Stimulated activated CD4-positive, alpha-beta T cell treated with anti-CD3 and anti-CD28 coated beads, Interleukin-4, amount 100 ng/mL, for 1 hour (primary cell): ENCODE measurements at regions not wholly inside any gene's neighbourhood (a gene's known extent, or its start where the extent isn't known, plus 50 kb on each side); places are given as distances from the start of the nearest gene placed in this dataset.

Experiments used
- DNase-seq: peaks from one replicate; pipeline ENCODE4 v3.0.0-alpha.2; 2020

DNA sequence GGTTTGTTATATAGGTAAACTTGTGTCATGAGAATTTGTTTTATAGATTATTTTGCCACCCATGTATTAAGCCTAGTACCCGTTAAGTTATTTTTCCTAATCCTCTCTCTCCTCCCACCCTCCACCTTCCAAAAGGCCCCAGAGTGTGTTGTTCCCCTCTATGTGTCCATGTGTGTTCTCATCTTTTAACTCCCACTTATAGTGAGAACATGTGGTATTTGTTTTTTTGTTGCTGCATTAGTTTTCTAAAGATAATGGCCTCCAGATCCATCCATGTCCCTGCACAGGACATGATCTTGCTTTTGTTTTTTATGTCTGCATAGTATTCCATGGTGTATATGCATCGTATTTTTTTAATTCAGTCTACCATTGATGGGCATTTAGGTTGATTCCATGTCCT is 1075.6 kb upstream of the CNTNAP5 start:
- no peak for DNase-seq

DNA sequence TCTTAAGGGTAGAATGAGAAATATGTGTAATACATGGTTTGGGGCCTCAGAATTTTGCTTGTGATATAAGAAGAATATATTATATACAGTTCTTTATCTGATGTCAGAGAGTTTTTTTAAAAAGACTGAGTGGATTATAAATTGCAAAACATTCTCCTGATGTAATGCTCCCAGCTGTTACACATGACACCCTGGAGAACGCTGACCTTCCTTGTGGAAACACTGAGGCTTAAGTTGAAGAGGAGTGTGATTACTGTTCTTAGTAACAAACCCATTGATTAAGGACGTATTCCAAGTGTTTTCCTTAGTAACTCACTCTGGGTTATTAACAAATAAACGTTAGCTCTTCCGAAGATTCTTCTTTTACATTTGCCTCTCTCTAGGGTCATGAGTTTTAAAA is 1069.3 kb upstream of the CNTNAP5 start:
- DNase-seq, result no peak

DNA sequence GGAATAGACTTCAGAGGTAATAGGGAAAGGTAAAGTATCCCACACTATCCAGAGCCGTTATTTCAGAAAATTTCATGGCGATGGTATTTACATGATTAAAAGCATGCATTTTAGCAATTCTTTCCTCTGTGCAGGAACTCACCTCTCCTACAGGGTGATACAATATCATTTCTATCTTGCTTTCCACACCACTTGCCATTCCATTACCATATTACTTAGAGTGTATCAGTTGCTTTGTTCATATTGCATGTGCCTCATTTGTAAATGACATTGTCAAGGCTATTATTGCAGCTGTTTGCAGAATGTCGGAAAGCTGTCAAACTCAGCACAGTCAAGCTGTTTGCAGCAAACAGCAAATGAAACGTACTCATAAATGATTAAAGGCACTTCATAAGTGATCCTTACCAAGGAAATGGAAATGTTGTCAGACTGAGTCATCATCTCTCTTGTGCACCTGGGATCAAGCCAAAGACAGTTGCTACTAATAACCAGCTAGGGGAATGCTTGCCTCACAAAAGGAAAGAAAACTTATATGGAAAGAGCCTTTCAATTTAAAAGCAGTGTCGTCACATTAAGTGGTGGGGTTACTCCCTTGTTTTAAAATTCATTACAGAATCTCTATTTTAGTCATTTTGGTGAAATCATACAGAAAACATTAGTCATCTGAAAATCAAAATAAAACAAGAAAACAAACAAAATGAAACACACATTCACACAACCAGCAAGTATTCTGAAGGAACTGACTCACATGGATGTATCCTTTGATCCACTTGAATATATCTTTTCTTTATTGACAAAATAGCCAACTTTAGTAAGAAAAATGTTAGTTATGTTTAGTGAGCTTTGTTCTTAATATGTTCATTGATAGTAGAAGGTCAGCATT is 1064.1 kb upstream of the CNTNAP5 start:
- no peak for DNase-seq

DNA sequence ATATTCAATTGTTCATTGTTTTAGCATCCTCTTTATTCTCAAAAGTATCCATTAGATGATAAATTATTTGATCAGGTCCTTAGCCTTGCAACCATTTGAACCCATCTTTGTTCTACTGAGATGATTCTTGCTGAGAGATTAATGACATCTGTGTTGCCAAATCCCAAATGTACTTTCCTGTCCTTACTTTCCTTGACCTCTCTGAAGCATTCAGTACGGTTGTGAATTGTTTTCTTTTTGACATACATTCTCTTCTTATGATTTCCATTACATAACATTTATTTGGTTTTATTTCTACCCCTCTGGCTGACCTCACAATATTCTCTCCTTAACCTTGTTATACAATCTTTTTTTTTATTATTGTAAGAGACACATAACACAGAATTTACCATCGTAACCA is 1058.6 kb upstream of the CNTNAP5 start:
- no peak for DNase-seq

DNA sequence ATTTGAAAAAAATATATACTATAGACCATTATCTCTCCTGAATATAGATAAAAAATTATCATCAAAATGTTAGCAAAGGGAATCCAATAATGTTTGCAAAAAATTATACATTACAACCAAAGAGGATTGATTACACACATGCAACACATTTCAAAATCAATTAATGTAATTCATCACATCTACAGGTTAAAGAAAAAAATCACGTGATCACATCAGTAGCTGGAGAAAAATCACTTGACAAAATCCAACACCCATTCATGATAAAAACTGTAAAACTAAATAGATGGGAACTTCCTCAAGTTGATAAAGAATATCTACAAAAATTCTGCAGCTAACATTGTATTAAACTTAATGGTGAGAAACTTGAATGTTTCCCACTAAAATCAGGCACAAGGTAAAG is 1047.5 kb upstream of the CNTNAP5 start:
- no peak for DNase-seq

DNA sequence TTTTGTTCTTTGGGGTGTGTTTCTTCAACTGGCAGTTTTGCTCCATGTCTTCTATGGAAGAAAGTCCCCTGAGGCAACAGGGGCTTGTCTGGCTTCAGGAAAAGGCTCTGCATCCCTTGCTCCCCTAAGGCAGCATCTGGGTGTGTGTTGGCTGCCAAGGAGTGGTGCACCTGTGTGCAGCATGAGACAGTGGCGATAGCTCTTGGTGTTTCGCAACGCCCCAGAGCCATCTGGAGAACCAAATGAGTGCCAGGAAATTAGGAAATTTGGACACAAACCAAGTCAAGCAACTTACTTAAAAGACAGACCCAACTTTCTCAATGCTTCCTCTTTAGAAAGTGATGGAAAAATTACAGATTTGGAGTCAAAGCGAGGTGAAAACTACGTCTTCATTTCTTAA is 1044.4 kb upstream of the CNTNAP5 start:
- DNase-seq, result no peak

DNA sequence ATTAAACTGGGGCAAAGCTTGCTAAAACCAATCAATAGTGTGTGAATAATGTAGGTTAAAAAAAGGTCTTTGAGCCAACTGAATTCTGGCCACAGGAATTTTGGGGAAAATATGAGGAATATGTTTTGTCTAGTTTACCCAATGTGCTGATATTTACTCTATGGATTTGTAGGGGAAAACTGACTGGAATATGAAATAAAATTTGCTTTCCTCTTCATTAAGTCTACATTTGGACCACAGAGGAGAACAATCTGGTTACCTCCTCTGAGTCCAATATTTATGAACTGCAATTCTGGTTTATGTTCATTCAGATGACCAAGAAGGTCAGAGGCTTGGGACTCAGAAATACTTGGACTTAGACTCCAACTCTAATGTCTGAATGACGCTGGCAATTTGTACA is 1042.2 kb upstream of the CNTNAP5 start:
- DNase-seq, result no peak

DNA sequence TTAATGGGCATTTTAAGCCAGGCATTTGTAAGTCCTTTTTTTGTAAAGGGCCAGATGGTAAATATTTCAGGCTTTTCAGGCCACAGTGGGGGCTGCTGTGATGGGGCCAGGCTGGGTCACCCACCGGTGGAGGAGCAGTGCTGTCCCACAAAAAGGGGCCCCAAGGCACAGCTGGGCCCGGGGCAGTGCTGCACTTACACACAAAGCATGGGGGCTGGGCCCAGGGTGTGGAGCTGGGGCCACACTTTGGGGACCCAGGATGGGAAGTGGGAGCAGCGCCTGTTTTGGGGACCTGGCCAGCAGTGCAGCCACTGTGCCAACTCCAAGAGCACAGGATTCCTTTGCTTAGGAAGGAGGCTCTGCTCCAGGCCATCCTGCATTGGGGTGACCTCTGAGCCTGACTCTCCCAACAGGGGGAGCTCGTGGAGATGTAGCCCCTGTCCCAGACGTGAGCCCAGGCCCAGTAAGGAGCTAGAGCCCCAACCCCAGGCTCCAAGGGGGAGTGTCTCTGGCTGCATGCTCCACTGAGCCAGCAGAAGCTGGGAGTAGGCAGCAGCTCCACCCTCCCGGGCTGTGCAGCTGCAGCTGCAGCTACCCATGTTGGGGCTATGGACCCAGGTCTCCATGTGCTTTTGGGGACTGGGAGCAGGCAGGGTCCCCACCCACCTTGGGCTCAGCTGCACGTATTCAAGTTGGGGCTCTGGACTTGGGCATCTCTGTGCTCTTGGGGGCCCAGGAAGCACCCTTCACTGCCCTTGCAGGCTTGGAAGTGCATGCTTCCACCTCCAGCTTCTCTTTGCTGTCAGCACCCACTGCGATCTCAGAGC is 1036.5 kb upstream of the CNTNAP5 start:
- no peak for DNase-seq

DNA sequence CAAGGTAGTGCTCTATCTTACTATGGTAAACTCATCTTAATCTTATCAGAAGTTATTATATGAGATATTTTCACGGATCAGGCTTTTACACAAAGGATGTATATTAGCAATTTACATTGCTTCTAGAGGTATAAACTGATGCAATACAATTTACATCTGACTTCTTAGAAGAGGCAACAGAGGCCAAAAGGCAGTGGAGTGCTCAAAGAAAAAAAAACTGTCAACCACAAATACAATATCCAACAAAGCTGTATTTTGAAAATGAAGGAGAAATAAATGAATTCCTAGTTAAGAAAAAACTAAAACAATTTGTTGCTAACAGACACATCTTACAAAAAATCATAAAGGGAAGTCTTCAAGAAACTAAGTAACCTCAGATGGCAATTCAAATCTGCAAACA is 1031.5 kb upstream of the CNTNAP5 start:
- no peak for DNase-seq

DNA sequence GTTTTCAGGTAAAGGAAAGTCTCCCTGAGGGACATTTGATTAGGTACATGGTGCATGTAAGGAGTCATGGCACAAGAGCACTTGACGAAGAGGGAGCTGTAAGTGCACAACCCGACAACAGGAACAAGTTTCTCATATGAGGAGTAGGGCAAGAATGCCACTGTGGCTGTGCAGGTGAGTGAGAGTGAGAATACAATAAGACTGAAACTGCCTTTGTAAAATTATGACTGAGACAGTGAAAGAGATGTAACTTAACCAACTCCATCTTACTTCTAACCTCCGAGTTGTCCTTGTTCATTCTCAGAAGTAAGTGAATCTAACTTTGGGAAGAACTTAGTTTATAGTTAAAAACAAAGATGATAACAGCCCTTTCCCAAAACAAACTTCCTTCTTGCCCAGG is 1025.8 kb upstream of the CNTNAP5 start:
- DNase-seq, result no peak

DNA sequence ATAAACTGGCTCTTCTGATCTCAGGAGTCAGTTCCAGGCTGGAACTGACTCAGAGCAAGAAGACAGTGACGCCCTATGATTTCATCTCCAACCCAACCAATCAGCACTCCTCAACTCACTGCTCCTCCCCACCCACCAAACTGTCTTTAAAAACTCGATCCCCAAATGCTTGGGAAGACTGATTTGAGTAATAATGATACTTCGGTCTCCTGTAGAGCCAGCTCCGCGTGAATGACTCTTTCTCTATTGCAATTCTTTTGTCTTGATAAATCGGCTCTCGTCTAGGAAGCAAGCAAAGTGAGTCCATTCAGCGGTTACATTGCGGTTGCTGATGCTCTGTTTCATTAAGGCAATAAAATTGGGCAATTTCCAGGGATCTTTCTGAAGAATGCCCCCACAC is 1025.3 kb upstream of the CNTNAP5 start:
- DNase-seq, result no peak

DNA sequence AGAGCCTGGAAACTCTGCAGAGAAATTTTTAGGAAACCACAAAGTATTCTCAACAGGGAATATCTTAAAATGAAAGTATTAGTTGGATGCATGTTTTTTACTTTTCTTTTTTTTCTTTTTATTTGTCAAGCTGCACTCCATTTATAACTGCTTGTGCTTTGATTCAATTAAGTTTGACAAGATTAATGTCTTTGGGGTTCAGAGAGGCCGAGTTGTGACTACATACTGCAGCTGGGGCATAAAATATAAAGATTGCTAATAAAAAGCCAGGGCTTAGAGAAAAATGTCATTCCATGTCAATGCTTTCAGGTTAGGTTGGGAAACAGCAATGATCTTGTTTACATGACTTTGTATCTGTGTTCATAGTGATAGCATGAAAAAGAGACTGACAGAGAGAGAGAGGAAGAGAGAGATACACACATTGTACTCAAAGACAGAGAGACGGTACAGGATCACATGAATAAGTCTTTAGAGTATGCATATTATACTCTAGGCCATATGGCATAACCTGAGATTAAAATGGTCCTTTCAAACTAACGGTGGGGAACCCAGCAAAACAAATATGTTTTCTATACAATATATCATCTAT is 1022.3 kb upstream of the CNTNAP5 start:
- DNase-seq, result no peak

DNA sequence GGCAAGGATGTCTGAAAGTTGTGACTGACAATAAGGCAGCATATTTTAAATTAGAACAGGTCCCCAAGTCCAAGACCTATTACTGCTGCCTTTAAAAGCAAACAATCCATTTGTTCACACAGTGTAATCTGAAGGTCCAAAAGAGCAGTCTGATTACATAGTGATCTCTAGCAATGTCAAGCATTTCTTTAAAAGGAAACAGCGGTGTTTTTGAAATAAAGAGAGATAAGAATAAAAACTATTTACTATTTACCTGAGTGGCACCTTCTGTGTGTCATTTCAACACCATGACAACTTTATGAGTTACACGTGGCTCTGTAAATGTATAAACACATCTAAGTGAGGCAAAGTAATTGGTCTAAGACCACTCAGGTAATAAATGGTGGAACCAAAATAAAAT is 1009.9 kb upstream of the CNTNAP5 start:
- DNase-seq, result no peak

DNA sequence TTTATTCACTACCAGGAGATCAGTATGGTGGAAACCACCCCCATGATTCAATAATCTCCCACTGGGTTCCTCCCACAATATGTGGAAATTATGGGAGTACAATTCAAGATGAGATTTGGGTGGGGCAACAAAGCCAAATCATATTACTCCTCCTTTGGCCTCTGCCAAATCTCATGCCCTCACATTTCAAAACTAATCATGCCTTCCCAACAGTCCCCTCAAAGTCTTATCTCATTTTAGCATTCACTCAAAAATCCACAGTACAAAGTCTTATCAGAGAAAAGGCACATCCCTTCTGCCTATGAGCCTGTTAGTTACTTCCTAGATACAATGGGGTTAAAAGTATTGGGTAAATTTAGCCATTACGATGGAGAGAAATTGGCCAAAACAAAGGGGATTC is 989.5 kb upstream of the CNTNAP5 start:
- DNase-seq, result no peak

DNA sequence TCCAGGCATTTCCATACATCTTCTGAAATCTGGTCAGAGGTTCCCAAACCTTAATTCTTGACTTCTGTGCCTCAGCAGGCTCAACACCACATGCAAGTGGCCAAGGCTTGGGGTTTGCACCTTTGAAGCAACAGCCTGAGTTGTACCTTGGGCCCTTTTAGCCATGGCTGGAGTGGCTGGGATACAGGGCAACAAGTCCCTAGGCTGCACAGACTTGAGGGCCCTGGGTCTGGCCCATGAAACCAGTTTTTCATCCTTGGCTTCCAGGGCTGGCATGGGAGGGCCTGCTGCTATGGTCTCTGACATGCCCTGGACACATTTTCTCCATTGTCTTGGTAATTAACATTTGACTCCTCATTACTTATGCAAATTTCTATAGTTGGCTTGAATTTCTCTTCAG is 988.8 kb upstream of the CNTNAP5 start:
- DNase-seq, result no peak

DNA sequence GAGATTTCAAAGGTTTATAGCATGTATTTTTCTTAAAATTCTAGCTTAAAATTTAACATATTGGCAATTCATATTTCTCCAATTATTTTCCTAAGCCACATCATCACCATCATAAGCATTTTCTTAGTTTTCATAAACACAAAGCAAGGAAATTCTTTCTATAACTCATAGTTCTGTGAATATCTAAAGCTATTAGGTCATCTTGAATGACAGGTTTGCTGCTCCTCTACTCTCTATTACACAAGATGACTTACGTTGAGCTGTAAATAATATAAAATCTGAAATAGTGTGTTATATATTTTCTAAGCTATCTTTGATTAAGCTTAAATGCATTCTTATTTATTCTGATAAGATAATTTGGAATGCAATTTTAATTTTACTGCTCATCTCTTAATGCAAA is 984.6 kb upstream of the CNTNAP5 start:
- DNase-seq, result no peak

DNA sequence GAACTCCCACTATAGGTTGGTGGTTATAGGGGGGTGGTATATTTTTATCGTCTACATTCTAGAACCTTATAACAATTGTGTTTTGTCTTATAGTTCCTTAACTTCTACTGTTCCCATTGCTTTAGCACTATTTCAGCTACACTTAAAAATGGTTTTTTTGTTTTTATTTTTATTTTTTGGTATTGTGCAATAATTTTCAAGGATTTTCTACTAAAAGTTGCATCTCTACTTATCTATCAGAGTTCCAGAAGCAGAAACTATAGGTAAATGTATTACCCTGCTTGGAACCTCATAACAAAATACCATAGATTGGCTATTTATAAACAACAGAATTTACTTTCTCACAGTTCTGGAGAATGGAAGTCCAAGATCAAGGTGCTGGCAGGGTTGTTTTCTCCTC is 981.6 kb upstream of the CNTNAP5 start:
- DNase-seq, result no peak

DNA sequence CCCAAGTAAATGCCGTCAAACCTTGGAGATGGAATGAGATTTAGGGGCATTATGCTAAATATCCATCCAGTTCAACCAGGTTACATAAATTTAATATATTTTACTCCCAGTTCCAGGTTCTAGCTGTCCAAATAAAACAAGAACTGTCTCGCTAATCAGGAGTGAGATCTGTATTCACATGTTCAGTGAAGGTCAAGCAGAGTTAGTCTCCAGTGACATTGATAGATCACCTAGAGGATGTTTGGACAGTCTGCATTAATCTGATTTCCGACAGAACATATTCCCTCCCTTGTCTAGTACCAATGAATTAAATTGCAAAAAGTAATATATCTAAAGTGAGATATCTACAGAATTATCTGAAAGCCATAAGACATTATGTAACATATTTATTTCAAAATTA is 979.4 kb upstream of the CNTNAP5 start:
- DNase-seq, result no peak

DNA sequence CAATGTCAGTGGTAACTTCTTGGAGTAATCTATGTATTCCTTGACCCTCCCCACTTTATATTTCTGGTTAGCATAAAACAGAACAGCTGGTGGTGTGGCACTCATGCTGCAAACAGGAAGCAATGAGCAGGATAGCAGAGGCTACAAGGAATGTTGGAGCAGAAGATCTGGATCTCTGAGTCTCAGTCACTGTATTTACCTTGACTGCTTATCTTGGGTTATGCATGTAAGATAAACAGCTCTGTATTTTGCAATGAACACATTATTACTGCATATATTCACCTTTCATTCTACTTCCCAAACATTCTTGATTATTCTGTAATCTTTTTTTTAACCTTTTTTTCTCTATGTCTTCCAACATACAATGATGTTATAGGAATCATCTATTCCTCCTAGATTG is 977.9 kb upstream of the CNTNAP5 start:
- DNase-seq, result no peak

DNA sequence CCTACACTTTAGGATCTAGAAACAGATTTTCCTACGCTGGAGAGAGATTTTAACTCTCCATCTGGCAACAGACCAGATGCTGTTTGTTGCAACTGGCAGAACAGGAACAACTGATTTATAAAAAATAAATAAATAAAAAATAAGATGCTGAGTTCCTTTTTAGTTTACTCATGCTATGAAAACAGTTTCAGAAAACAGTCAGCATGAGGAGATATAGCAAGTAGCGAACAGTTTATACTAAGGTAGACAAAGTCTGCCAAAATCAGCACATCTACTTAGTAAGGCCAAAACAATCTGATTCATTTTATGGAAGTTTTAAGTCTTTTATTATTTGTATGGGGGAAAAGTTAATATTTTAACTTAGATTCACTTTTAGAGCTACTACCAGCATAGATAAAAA is 974.0 kb upstream of the CNTNAP5 start:
- no peak for DNase-seq

DNA sequence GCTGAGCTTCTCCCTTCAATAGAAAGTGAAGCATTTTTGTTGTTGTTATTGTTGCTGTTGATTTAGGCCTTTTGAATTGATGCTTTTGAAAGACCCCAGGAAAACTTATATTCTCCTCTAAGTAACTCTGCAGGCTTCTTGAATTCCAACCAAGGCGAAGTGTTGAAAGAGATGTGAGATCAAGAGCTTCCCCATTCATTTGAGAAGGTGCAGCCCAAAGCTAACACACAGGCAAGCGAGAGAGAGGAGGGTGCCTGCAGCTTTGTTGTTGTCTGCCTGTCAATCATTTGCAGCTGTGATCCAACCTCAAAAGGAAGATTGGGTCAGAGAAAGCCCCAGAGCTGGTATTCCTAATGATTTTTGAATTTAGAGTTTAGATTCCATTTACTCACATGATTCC is 963.6 kb upstream of the CNTNAP5 start:
- DNase-seq, result no peak

DNA sequence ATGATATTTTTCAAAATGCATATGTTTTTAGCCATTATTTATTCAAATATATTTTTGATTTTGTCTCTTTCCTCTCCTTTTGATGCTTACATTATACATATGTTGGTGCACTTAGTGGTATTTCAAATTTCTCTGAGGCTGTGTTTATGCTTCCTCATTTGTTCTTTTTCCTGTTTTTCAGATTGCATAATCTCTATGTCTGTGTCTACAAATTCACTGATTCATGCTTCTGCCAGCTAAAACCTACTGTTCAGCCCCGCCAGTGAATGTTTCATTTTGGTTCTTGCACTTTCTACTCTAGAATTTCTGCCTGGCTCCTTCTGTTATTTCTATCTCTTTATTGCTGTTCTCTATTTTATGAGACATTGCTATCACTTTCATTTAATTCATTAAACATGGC is 951.7 kb upstream of the CNTNAP5 start:
- no peak for DNase-seq

DNA sequence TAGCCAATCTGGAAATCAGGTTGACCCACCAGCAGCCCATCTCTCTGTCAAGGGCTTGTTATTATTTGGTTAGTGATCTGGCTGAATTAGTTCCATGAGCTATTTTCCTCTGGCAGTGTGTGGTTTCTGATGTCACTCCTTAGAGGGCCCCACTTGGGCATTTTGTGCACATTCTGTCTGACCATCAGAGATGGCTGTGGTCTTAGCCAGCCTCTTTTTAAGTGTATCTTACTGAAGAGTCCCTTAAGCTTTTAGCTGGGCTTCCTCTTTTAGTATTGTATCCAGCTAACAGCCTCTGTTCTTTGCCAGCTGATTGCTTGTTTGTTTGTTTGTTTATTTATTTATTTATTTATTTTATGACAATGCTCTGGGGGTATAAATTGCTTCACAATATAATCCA is 951.1 kb upstream of the CNTNAP5 start:
- no peak for DNase-seq

DNA sequence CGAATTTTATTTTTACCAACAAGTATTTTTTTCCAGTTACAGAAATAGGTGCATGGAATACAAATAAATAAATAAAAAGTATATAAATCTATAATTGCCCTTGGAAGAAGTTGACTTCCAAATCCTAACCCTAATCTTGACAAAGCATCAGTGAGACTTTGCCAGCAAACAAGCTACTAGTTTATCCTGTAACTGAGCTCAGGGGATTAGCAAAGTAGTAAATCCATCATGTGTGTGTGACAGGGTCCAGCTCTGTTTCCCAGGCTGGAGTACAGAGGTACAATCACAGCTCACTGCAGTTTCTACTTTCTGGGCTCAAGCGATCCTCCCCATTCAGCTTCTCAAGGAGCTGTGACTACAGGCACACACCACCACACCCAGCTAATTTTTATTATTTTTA is 948.0 kb upstream of the CNTNAP5 start:
- no peak for DNase-seq
